ENCODE measurements at regions not wholly inside any gene's neighbourhood (a gene's known extent, or its start where the extent isn't known, plus 50 kb on each side); places are given as distances from the start of the nearest gene placed in this dataset.

- Histone ChIP-seq H3K9me3 (replicated peaks; ENCODE audit: control insufficient read depth, insufficient read depth, low read length) (no peaks in the 10 kb centered on the region), H3K36me3 (ENCODE audit: control insufficient read depth in 2 of 2, extremely low read depth in 1 of 2, insufficient read depth in 2 of 2, low read length in 2 of 2) (no peaks in the 10 kb centered on the region), H3K4me3 (replicated peaks in 1 of 3; ENCODE audit: insufficient read depth in 1 of 3, low read depth in 1 of 3, low read length in 3 of 3) (no peak overlapping the region), H3K9ac (replicated peaks; ENCODE audit: extremely low read depth, insufficient read depth, low read length) (no peak overlapping the region), H3K9me1 (replicated peaks; ENCODE audit: control insufficient read depth, extremely low read depth, insufficient read depth, low read length) (no peaks in the 10 kb centered on the region), H2AFZ (ENCODE audit: low read depth, low read length) (no peak overlapping the region), H3K27me3 (ENCODE audit: control insufficient read depth in 2 of 2, insufficient read depth in 2 of 2, low read length in 2 of 2) (no peaks in the 10 kb centered on the region), H4K20me1 (replicated peaks; ENCODE audit: control insufficient read depth, extremely low read depth, insufficient read depth, low read length) (no peaks in the 10 kb centered on the region), H3K79me2 (ENCODE audit: control insufficient read depth, insufficient read depth, low read length) (no peaks in the 10 kb centered on the region), H3K27ac (ENCODE audit: insufficient read depth, low read depth, low read length) (no peak overlapping the region), H3K4me1 (ENCODE audit: control insufficient read depth, extremely low read depth, insufficient read depth, low read length) (no peaks in the 10 kb centered on the region), H3K4me2 (ENCODE audit: insufficient read depth, low read length) (no peak overlapping the region)
- no peak for FAIRE-seq
- peak; percentile 26 for DNase-seq (ENCODE audit: low read depth, low spot score)
- ChIA-PET POLR2A (interaction anchor here (0.7 kb wide), 1 partner anchor 11 kb away, joined by 5 read pairs; no protein-coding TSS in a partner anchor), CTCF (interaction anchor here (1.0 to 1.2 kb wide), 3 partner anchors 136 to 640 kb away, joined by 3 to 4 read pairs (median 3); no protein-coding TSS in a partner anchor)
- TF ChIP-seq MAX (IDR thresholded peaks at IDR 0.05; ENCODE audit: insufficient read depth, insufficient read length) (no peak), EZH2 (IDR thresholded peaks at IDR 0.05; ENCODE audit: borderline replicate concordance, low read depth, low read length, severe bottlenecking) (no peak), FOS (IDR thresholded peaks at IDR 0.05; ENCODE audit: borderline replicate concordance, insufficient read depth, low read length) (no peak), POLR2AphosphoS5 (IDR thresholded peaks at IDR 0.05; ENCODE audit: insufficient read depth, low read depth, low read length) (no peak), JUN (IDR thresholded peaks at IDR 0.05; ENCODE audit: borderline replicate concordance, insufficient read depth, insufficient read length, low read depth) (no peak), MYC (IDR thresholded peaks at IDR 0.05; ENCODE audit: low read depth, low read length) (no peak), POLR2A (IDR thresholded peaks at IDR 0.05; ENCODE audit: low read depth, low read length) (no peak), GATA2 (IDR thresholded peaks at IDR 0.05; ENCODE audit: insufficient read depth, insufficient read length, low read depth, low read length) (no peak)
- TF ChIP-seq, protein P1, sequence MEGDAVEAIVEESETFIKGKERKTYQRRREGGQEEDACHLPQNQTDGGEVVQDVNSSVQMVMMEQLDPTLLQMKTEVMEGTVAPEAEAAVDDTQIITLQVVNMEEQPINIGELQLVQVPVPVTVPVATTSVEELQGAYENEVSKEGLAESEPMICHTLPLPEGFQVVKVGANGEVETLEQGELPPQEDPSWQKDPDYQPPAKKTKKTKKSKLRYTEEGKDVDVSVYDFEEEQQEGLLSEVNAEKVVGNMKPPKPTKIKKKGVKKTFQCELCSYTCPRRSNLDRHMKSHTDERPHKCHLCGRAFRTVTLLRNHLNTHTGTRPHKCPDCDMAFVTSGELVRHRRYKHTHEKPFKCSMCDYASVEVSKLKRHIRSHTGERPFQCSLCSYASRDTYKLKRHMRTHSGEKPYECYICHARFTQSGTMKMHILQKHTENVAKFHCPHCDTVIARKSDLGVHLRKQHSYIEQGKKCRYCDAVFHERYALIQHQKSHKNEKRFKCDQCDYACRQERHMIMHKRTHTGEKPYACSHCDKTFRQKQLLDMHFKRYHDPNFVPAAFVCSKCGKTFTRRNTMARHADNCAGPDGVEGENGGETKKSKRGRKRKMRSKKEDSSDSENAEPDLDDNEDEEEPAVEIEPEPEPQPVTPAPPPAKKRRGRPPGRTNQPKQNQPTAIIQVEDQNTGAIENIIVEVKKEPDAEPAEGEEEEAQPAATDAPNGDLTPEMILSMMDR (IDR thresholded peaks at IDR 0.05; ENCODE audit: extremely low read depth in 1 of 2, insufficient read depth in 1 of 2, low read depth in 1 of 2, low read length in 2 of 2), result no peak
- intact Hi-C loops (cut with micrococcal nuclease) (no loop called here), dilution Hi-C loops (cut with MboI; ENCODE audit: extremely low pct_ligation_motif_present, low sequenced_read_pairs) (no loop called here)
- no TSS peak for BruUV-seq (replicated peaks)
These were observed 52.8 kb upstream of the HAAO start for GRCh38 chr2:42844901-42845821.

Measured in endothelial cell of umbilical vein (primary cell).